ENCODE measurements at regions not wholly inside any gene's neighbourhood (a gene's known extent, or its start where the extent isn't known, plus 50 kb on each side); places are given as distances from the start of the nearest gene placed in this dataset.

GRCh38 chr1:63004868-63005267 lies 220.9 kb downstream of the ATG4C start:
- Mint-ChIP-seq H3K36me3 (ENCODE audit: low read depth) (no peaks in the 10 kb centered on the region), H3K27me3 (peaks cover 5% of the 10 kb centered on the region), H3K9me3 (no peaks in the 10 kb centered on the region), H3K4me1 (ENCODE audit: low read depth) (no peaks in the 10 kb centered on the region), H3K27ac (no peak overlapping the region), H3K4me3 (no peak overlapping the region)

GRCh38 chr1:63005812-63006211 lies 221.9 kb downstream of the ATG4C start:
- Mint-ChIP-seq H3K27me3 (peaks cover 5% of the 10 kb centered on the region), H3K9me3 (no peaks in the 10 kb centered on the region), H3K36me3 (ENCODE audit: low read depth) (no peaks in the 10 kb centered on the region), H3K4me1 (ENCODE audit: low read depth) (no peaks in the 10 kb centered on the region), H3K27ac (no peak overlapping the region), H3K4me3 (no peak overlapping the region)

- H3K27me3 Mint-ChIP-seq = peaks cover 5% of the 10 kb centered on the region
- no peak overlapping the region for H3K4me3 Mint-ChIP-seq
- H3K4me1 Mint-ChIP-seq (ENCODE audit: low read depth) = no peaks in the 10 kb centered on the region
- H3K9me3 Mint-ChIP-seq = no peaks in the 10 kb centered on the region
- H3K36me3 Mint-ChIP-seq (ENCODE audit: low read depth) = no peaks in the 10 kb centered on the region
- no peak overlapping the region for H3K27ac Mint-ChIP-seq
Measured at GRCh38 chr1:63009421-63009820, 225.5 kb downstream of the ATG4C start.

GRCh38 chr1:63010913-63011660 lies 227.2 kb downstream of the ATG4C start:
- Mint-ChIP-seq H3K27me3 (peaks cover 5% of the 10 kb centered on the region), H3K36me3 (ENCODE audit: low read depth) (no peaks in the 10 kb centered on the region), H3K9me3 (no peaks in the 10 kb centered on the region), H3K4me3 (no peak overlapping the region), H3K27ac (no peak overlapping the region), H3K4me1 (ENCODE audit: low read depth) (no peaks in the 10 kb centered on the region)

GRCh38 chr1:63012339-63012738 lies 228.4 kb downstream of the ATG4C start:
- Mint-ChIP-seq H3K36me3 (ENCODE audit: low read depth) (no peaks in the 10 kb centered on the region), H3K27ac (no peak overlapping the region), H3K4me3 (no peak overlapping the region), H3K9me3 (no peaks in the 10 kb centered on the region), H3K4me1 (ENCODE audit: low read depth) (no peaks in the 10 kb centered on the region), H3K27me3 (peaks cover 1% of the 10 kb centered on the region)

- Mint-ChIP-seq H3K4me3 (no peak overlapping the region), H3K4me1 (ENCODE audit: low read depth) (no peaks in the 10 kb centered on the region), H3K9me3 (no peaks in the 10 kb centered on the region), H3K27me3 (peaks cover 4% of the 10 kb centered on the region), H3K27ac (no peak overlapping the region), H3K36me3 (ENCODE audit: low read depth) (no peaks in the 10 kb centered on the region)
Measured at GRCh38 chr1:63014267-63014666, 230.3 kb downstream of the ATG4C start.

- H3K4me1 Mint-ChIP-seq (ENCODE audit: low read depth) = no peaks in the 10 kb centered on the region
- H3K27me3 Mint-ChIP-seq = peaks cover 17% of the 10 kb centered on the region
- no peaks in the 10 kb centered on the region for H3K36me3 Mint-ChIP-seq (ENCODE audit: low read depth)
- H3K4me3 Mint-ChIP-seq = no peak overlapping the region
- H3K27ac Mint-ChIP-seq = no peak overlapping the region
- no peaks in the 10 kb centered on the region for H3K9me3 Mint-ChIP-seq
Measured at GRCh38 chr1:63022319-63022718, 238.4 kb downstream of the ATG4C start.

GRCh38 chr1:63023171-63023570 lies 239.2 kb downstream of the ATG4C start:
- H3K4me1 Mint-ChIP-seq (ENCODE audit: low read depth) = no peaks in the 10 kb centered on the region
- H3K27me3 Mint-ChIP-seq = peaks cover 14% of the 10 kb centered on the region
- H3K9me3 Mint-ChIP-seq = no peaks in the 10 kb centered on the region
- no peak overlapping the region for H3K27ac Mint-ChIP-seq
- H3K4me3 Mint-ChIP-seq = no peak overlapping the region
- H3K36me3 Mint-ChIP-seq (ENCODE audit: low read depth) = no peaks in the 10 kb centered on the region

GRCh38 chr1:63023637-63024036 lies 239.7 kb downstream of the ATG4C start:
- H3K27ac Mint-ChIP-seq = no peak overlapping the region
- no peaks in the 10 kb centered on the region for H3K4me1 Mint-ChIP-seq (ENCODE audit: low read depth)
- H3K36me3 Mint-ChIP-seq (ENCODE audit: low read depth) = no peaks in the 10 kb centered on the region
- H3K27me3 Mint-ChIP-seq = peaks cover 14% of the 10 kb centered on the region
- H3K9me3 Mint-ChIP-seq = no peaks in the 10 kb centered on the region
- H3K4me3 Mint-ChIP-seq = no peak overlapping the region

- Mint-ChIP-seq H3K27me3 (peaks cover 14% of the 10 kb centered on the region), H3K4me3 (no peak overlapping the region), H3K36me3 (ENCODE audit: low read depth) (no peaks in the 10 kb centered on the region), H3K4me1 (ENCODE audit: low read depth) (no peaks in the 10 kb centered on the region), H3K9me3 (no peaks in the 10 kb centered on the region), H3K27ac (no peak overlapping the region)
Measured at GRCh38 chr1:63024132-63024531, 240.2 kb downstream of the ATG4C start.

GRCh38 chr1:63027176-63027575 lies 243.2 kb downstream of the ATG4C start:
- H3K27me3 Mint-ChIP-seq = peaks cover 9% of the 10 kb centered on the region
- H3K36me3 Mint-ChIP-seq (ENCODE audit: low read depth) = no peaks in the 10 kb centered on the region
- no peaks in the 10 kb centered on the region for H3K4me1 Mint-ChIP-seq (ENCODE audit: low read depth)
- H3K4me3 Mint-ChIP-seq = no peak overlapping the region
- H3K9me3 Mint-ChIP-seq = no peaks in the 10 kb centered on the region
- no peak overlapping the region for H3K27ac Mint-ChIP-seq

GRCh38 chr1:63032171-63032570 lies 248.2 kb downstream of the ATG4C start:
- Mint-ChIP-seq H3K36me3 (ENCODE audit: low read depth) (no peaks in the 10 kb centered on the region), H3K27ac (no peak overlapping the region), H3K9me3 (no peaks in the 10 kb centered on the region), H3K4me3 (no peak overlapping the region), H3K27me3 (peaks cover 8% of the 10 kb centered on the region), H3K4me1 (ENCODE audit: low read depth) (no peaks in the 10 kb centered on the region)

- H3K27ac Mint-ChIP-seq = no peak overlapping the region
- H3K27me3 Mint-ChIP-seq = peaks cover 8% of the 10 kb centered on the region
- H3K9me3 Mint-ChIP-seq = no peaks in the 10 kb centered on the region
- H3K4me1 Mint-ChIP-seq (ENCODE audit: low read depth) = no peaks in the 10 kb centered on the region
- no peak overlapping the region for H3K4me3 Mint-ChIP-seq
- no peaks in the 10 kb centered on the region for H3K36me3 Mint-ChIP-seq (ENCODE audit: low read depth)
Measured at GRCh38 chr1:63033211-63033610, 249.3 kb downstream of the ATG4C start.

- Mint-ChIP-seq H3K9me3 (no peaks in the 10 kb centered on the region), H3K27ac (no peak overlapping the region), H3K4me3 (no peak overlapping the region), H3K36me3 (ENCODE audit: low read depth) (no peaks in the 10 kb centered on the region), H3K4me1 (ENCODE audit: low read depth) (no peaks in the 10 kb centered on the region), H3K27me3 (peaks cover 8% of the 10 kb centered on the region)
Measured at GRCh38 chr1:63034256-63034655, 250.3 kb downstream of the ATG4C start.

GRCh38 chr1:63038586-63038985 lies 254.7 kb downstream of the ATG4C start:
- no peaks in the 10 kb centered on the region for H3K36me3 Mint-ChIP-seq (ENCODE audit: low read depth)
- H3K9me3 Mint-ChIP-seq = no peaks in the 10 kb centered on the region
- no peaks in the 10 kb centered on the region for H3K4me1 Mint-ChIP-seq (ENCODE audit: low read depth)
- H3K27me3 Mint-ChIP-seq = no peaks in the 10 kb centered on the region
- no peak overlapping the region for H3K4me3 Mint-ChIP-seq
- no peak overlapping the region for H3K27ac Mint-ChIP-seq

GRCh38 chr1:63041660-63042059 lies 257.7 kb downstream of the ATG4C start:
- no peak overlapping the region for H3K4me3 Mint-ChIP-seq
- H3K4me1 Mint-ChIP-seq (ENCODE audit: low read depth) = no peaks in the 10 kb centered on the region
- H3K27me3 Mint-ChIP-seq = no peaks in the 10 kb centered on the region
- no peak overlapping the region for H3K27ac Mint-ChIP-seq
- H3K9me3 Mint-ChIP-seq = no peaks in the 10 kb centered on the region
- H3K36me3 Mint-ChIP-seq (ENCODE audit: low read depth) = no peaks in the 10 kb centered on the region
